Heart left ventricle (tissue), 13 donors: ENCODE measurements at regions not wholly inside any gene's neighbourhood (a gene's known extent, or its start where the extent isn't known, plus 50 kb on each side); places are given as distances from the start of the nearest gene placed in this dataset.

Experiments
- CTCF ChIP-seq, 12 donors: fragments of 200-600 bp; sonication (generic) in 4 of 12; IDR thresholded peaks; one replicate each; pipeline versions ENCODE4 v1.5.0 to v1.8.0; 2018 to 2022; ENCODE audit warnings: antibody characterized with exemption in 12 of 12, mild to moderate bottlenecking in 5 of 12
- POLR2A ChIP-seq, 2 donors: fragments of 450-650 bp; IDR thresholded peaks; one replicate each; pipeline ENCODE4 v1.6.1; 2017; ENCODE audit warnings: antibody characterized with exemption in 2 of 2, mild to moderate bottlenecking in 2 of 2, moderate library complexity in 2 of 2
- donor health status: ischemic (EF 13 %, LVEDD 7.1; RV severe dilation, severe dysfunction).
- donor health status: DM: no; HTN: yes; CAD: no.
- donor health status: DM: no; HTN: no; CAD: no.
- donor health status: ischemic (EF 25% LVEDD 6.9; RV normal size, moderate dysfunction).
- donor health status: ischemic (EF 25% LVEDD 5.7; RV mildly dilated, moderate dysfunction).
- donor health status: ischemic (EF 35%, LVEDD 5.7; RV mildly dilated, moderate dysfunction).
- donor health status: nonischemic (EF 11% LVEDD 7.7; RV severe dilation, severe dysfunction).
- donor health status: DM: yes; HTN: yes; CAD: no.
- donor health status: PGD.
- donor health status: ischemic (EF 29% LVEDD 5.4; RV normal size, mild dysfunction).
- donor health status: nonischemic (EF 23%, LVEDD 6.1; RV moderate dilation, normal function).

DNA sequence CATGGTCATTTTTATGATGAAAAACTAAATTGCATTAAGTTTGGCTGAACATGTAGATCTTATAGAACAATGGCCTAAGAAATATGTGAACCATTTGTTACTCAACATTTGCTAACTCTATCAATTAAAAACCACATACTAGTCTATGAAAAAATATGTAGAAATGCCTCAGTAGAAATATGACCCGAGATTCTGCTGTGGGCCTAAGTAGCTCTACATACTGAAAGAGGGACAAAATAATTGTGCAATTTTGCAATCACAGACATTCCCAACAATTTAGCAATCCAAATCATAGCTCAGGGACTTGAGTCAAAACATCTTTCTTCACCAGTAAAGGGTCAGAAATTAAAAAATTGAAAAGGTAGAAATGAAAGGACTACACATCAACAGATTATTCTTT lies 619.0 kb downstream of the FRK start:
- TF ChIP-seq POLR2A (IDR thresholded peaks at IDR 0.05) (no peak), CTCF (IDR thresholded peaks at IDR 0.05) (no peak)
